ENCODE measurements at regions not wholly inside any gene's neighbourhood (a gene's known extent, or its start where the extent isn't known, plus 50 kb on each side); places are given as distances from the start of the nearest gene placed in this dataset.
A peak's percentile ranks its signal among the peaks of the same experiment; 100 is the strongest.

GRCh38 chr5:34598177-34598794 is 57.8 kb upstream of the RAI14 start:
- Histone ChIP-seq H3K4me3 (replicated peaks in 1 of 3; ENCODE audit: low read depth in 2 of 3, low read length in 3 of 3) (no peak overlapping the region), H3K27me3 (ENCODE audit: control insufficient read depth in 2 of 2, insufficient read depth in 2 of 2, low read length in 2 of 2) (no peaks in the 10 kb centered on the region), H4K20me1 (ENCODE audit: insufficient read depth, low read length) (no peaks in the 10 kb centered on the region), H3K27ac (ENCODE audit: low read depth in 1 of 2, low read length in 2 of 2) (no peak overlapping the region), H3K9ac (ENCODE audit: insufficient read depth, low read length, poor library complexity, severe bottlenecking) (no peak overlapping the region), H2AFZ (ENCODE audit: insufficient read depth, low read depth, low read length, poor library complexity, severe bottlenecking) (no peak overlapping the region), H3K9me3 (replicated peaks in 1 of 2; ENCODE audit: control insufficient read depth in 1 of 2, insufficient read depth in 1 of 2, low read length in 2 of 2) (no peaks in the 10 kb centered on the region), H3K36me3 (replicated peaks in 1 of 2; ENCODE audit: control insufficient read depth in 1 of 2, insufficient read depth in 2 of 2, low read length in 2 of 2) (no peaks in the 10 kb centered on the region), H3K4me1 (ENCODE audit: control insufficient read depth in 1 of 2, insufficient read depth in 2 of 2, low read length in 2 of 2) (no peaks in the 10 kb centered on the region), H3K4me2 (replicated peaks; ENCODE audit: extremely low read depth, low read length, poor library complexity, severe bottlenecking) (no peak overlapping the region), H3K79me2 (ENCODE audit: insufficient read depth, low read length) (no peaks in the 10 kb centered on the region)
- no peak for TF ChIP-seq CTCF (IDR thresholded peaks at IDR 0.05)
- H3K4me3 Mint-ChIP-seq, result no peak overlapping the region
- 100% methylated on average over 2 of the region's 5 CpGs for WGBS (ENCODE audit: insufficient coverage)
- no peak overlapping the region for H3K27ac Mint-ChIP-seq
- peaks cover 2 to 4% (median 2%) of the 10 kb centered on the region in 3 donors for H3K27me3 Mint-ChIP-seq (ENCODE audit: low read depth in 3 of 3)
- H3K36me3 Mint-ChIP-seq, result no peaks in the 10 kb centered on the region
- no peaks in the 10 kb centered on the region for H3K4me1 Mint-ChIP-seq
- H3K9me3 Mint-ChIP-seq, result peaks cover 0 to 3% (median under 1%) of the 10 kb centered on the region in 7 donors
- intact Hi-C loops (cut with micrococcal nuclease), result no loop called here
- peak; percentile 4 to 30 (median 14) for DNase-seq

- Histone ChIP-seq H3K4me1 (ENCODE audit: control insufficient read depth in 1 of 2, insufficient read depth in 2 of 2, low read length in 2 of 2) (no peaks in the 10 kb centered on the region), H2AFZ (ENCODE audit: insufficient read depth, low read depth, low read length, poor library complexity, severe bottlenecking) (no peak overlapping the region), H3K4me3 (replicated peaks in 1 of 3; ENCODE audit: low read depth in 2 of 3, low read length in 3 of 3) (no peak overlapping the region), H4K20me1 (ENCODE audit: insufficient read depth, low read length) (no peaks in the 10 kb centered on the region), H3K27ac (ENCODE audit: low read depth in 1 of 2, low read length in 2 of 2) (no peak overlapping the region), H3K27me3 (ENCODE audit: control insufficient read depth in 2 of 2, insufficient read depth in 2 of 2, low read length in 2 of 2) (no peaks in the 10 kb centered on the region), H3K36me3 (replicated peaks in 1 of 2; ENCODE audit: control insufficient read depth in 1 of 2, insufficient read depth in 2 of 2, low read length in 2 of 2) (no peaks in the 10 kb centered on the region), H3K79me2 (ENCODE audit: insufficient read depth, low read length) (no peaks in the 10 kb centered on the region), H3K9ac (ENCODE audit: insufficient read depth, low read length, poor library complexity, severe bottlenecking) (no peak overlapping the region), H3K9me3 (replicated peaks in 1 of 2; ENCODE audit: control insufficient read depth in 1 of 2, insufficient read depth in 1 of 2, low read length in 2 of 2) (no peaks in the 10 kb centered on the region), H3K4me2 (replicated peaks; ENCODE audit: extremely low read depth, low read length, poor library complexity, severe bottlenecking) (no peak overlapping the region)
- no peaks in the 10 kb centered on the region for H3K4me1 Mint-ChIP-seq
- H3K9me3 Mint-ChIP-seq, result peaks cover 0 to 3% (median 0%) of the 10 kb centered on the region in 7 donors
- 100% methylated on average over 1 of the region's 4 CpGs for WGBS (ENCODE audit: insufficient coverage)
- no peak overlapping the region for H3K27ac Mint-ChIP-seq
- no peaks in the 10 kb centered on the region for H3K36me3 Mint-ChIP-seq
- H3K27me3 Mint-ChIP-seq (ENCODE audit: low read depth in 3 of 3), result peaks cover under 1 to 4% (median 2%) of the 10 kb centered on the region in 3 donors
- TF ChIP-seq CTCF (IDR thresholded peaks at IDR 0.05), result no peak
- H3K4me3 Mint-ChIP-seq, result no peak overlapping the region
- DNase-seq, result no peak
- intact Hi-C loops (cut with micrococcal nuclease), result no loop called here
Measured at GRCh38 chr5:34599471-34600117, 56.5 kb upstream of the RAI14 start.

Data from CD14-positive monocyte (primary cell).